Stimulated activated CD4-positive, alpha-beta T cell treated with anti-CD3 and anti-CD28 coated beads, Interleukin-1b, Interleukin-23, amount 100 ng/mL, for 24 hours (primary cell): ENCODE measurements at regions not wholly inside any gene's neighbourhood (a gene's known extent, or its start where the extent isn't known, plus 50 kb on each side); places are given as distances from the start of the nearest gene placed in this dataset.

Source experiments
- DNase-seq, 4 experiments: peaks; one replicate each; pipeline ENCODE4 v3.0.0-alpha.2; 2020; ENCODE audit warnings: low read depth in 4 of 4, low spot score in 1 of 4

DNA sequence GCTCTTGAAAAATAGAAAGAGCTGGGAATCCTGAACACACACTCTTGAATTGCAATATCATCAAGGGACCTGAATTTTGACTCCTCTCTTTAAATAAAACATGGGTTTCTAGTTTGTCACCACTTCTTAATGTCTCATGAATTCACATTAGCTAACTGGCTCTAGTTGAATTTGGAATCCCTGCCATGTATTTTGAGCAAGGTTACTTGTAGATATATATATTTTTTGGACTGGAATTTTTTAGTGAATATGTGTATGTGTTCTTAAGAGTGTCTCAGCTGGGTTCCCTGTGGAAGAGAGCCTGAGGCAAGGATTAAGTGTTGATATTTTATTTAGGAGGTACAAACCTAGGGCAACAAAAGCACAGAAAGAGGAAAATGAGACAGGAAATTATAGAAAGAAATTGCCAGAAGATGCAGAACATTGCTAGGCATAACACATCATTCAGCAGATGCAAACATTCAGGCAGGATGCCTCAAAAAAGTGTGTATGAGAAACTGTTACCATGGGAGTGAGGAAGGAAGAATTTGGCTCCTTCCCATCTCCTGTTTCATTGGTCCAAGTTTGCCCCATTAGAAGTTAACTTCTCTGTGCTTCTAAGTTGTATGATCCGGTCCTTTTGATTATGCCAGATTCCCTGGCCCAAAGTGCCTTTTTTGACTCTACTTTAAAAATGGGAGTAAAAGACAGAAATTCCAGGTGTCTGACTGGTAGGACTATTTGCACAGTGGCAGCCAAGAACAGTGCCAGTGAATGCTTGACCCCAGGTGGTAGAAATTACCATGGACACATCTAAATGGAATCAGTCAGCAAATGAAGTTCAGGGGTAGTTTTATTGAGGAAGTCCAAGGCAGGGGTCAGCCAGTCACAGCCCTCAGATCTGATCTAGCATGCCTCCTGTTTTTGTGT, 253.7 kb upstream of the TGFBR2 start:
- DNase-seq, result no peak

DNA sequence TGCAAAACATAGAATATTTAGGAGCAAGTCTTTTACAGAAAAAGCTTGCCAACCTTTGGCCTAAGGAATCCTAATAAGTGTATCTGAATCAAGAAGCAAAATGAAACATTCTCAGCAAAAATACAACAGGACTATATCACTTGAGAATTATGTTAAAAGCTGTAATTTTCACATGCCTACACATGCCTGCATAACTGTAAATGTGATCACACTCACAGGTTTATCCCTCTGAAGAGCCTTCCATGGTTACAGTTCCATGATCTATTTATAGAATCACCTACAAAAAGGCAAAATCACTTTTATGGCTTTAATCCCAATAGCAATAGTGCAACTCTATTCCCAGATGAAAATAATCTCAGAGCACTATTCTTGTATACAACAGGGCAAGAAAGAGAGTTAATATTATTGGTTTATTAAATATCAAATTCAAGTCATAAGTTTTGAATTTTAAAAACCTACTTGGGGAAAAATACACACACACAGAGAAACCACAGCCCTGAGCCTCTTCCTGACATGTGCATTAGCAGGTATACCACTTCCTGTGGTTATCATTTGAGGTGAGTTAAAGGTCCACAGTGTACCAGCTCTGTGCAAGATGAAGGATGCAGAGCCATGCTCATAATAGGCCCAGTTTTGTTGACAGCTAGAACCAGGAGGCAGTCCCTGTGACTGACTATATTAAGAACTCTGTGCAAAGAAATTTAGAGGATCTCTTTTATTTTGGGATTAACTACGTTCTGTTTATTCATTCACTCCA, 252.5 kb upstream of the TGFBR2 start:
- DNase-seq, result peak in 1 of 4 experiments; percentile 10

GRCh38 chr3:30354513-30354912, 251.9 kb upstream of the TGFBR2 start:
- DNase-seq, result no peak

GRCh38 chr3:30354972-30355371, 251.4 kb upstream of the TGFBR2 start:
- DNase-seq, result no peak

DNA sequence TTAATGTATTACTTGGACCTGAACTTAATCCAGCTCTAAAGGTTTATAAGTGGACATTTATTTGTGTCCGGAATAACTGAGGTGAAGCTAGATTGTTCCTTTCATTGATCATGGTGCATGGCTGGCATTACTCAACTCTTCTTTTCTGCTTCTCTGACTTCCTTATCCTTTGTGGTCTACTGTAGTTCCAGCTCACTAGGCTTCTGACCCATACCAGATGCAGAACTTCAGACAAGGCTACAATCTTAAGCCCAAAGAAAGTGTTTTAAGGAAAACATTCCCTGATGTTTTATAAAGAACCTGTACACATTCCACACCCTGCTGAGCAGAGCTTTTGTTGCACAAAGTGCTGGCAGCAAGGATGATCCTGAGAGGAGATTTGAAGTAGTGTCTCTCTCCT, 250.8 kb upstream of the TGFBR2 start:
- DNase-seq, result no peak

DNA sequence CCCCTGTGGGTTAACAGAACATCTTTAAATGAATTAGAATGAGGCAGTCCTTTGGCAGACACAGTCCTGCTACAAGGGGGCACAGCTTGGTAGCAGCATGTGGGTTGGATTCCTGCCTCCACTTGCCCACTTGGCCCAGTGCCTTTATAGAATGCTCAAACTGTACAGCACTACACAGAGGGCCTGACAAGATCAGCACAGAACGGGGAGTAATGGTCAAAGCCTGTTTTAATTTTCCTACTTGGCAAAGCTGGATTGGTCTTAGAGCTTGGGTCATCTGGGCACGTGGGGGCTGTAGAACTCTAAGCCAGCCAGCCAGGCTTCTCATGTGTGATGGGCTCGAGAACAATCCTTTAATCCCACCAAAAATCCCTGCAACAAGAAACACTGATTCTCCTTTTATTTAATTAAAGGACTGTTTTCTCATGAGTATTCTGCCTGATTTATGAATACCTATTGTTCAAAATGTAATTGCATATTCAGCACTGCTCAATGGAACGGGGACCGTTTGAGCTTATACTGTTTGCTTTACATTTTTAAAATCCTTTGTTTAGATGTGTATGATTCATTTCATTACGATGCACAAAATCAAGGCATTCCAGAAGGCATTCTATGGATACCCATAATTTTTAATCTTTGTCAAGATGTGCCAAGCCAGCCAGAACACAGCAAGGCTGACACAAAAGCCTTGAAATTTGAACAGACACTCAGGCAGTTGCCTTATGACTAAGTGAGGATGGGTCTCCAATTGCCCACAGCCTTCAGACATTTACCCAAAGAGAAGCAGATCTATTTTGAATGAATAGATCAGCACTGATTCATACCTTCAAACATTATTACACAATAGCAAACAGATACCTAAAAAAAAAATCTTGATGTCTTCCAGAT, 249.3 kb upstream of the TGFBR2 start:
- no peak for DNase-seq

DNA sequence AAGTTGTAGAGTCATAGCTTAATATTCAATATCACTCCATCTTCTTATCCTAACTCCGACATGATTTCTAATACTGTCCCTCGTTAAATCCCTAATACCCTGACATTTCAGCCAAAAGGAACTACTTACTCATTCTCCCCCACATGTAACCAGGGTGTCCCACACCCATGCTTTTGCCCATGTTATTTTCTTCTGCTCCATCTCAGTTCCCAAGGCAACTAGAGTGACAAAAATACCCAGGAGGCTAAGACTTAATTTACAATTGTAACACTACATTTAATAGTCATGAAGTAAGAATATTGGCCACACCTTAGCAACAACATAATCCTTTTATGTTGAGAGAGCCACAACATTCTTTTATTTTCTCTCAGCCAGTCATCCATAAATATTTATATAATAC, 248.5 kb upstream of the TGFBR2 start:
- no peak for DNase-seq

DNA sequence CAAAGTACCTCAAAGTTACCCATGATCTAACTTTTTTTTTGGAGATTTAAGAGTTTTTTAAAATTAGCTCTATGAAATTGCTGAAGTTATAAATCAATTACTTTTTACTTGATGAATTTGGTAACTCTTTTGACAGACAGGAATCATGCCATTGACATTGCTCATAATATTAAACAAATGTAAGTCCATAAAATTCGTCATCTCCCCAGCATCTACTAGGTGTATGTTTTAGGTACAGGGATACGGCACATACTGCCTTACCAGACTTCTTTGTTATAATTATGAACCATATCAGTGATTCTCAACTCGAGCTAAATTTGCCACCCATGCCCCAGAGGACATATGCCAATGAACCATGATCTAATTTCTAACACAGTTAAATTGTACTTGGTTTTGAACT, 247.5 kb upstream of the TGFBR2 start:
- no peak for DNase-seq

DNA sequence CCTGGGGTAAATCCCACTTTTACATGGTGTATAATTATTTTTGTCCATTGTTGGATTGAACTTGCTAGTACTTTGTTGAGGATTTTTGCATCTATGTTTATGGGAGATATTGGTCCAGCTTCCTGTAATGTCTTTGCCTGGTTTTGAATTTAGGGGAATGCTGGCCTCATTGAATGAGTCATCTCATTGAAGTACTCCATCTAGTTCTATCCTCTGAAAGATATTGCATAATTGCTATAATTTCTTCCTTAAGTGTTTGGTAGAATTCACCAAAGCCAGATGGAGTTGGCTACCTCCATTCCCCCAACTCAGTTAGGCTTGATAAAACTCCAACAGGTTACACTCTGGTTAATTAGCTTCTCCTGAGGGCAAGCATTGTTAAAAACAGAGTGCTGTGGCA, 237.4 kb upstream of the TGFBR2 start:
- no peak for DNase-seq

DNA sequence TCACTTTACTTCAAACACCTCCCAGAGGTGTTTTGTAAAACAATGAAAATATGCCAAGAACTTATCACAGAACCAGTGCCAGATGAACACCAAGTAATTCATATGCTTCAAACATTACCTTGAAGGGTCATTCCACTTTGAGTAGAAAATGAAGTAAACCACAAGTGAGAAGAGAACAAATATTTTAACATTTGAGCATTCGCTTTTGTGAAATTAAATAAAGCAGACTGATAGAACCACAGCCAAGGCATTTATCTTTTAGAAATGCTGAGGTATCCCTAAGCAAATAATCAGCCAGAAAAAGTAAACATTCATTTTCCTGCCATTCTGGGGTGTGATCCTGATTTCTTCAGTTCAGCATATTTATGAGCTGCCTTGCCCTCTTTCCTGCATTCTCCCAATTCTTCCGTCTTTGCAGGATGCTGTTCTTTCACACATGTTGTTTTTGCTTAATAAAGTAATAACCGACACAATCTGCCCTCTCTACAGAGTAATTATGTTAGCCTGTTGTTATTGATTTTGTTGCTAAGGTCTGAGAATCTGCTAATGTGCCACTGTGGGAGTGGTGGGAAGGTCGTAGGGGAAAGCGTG, 235.6 kb upstream of the TGFBR2 start:
- DNase-seq, result no peak

- no peak for DNase-seq
Observed at GRCh38 chr3:30372837-30373236, 233.6 kb upstream of the TGFBR2 start.

DNA sequence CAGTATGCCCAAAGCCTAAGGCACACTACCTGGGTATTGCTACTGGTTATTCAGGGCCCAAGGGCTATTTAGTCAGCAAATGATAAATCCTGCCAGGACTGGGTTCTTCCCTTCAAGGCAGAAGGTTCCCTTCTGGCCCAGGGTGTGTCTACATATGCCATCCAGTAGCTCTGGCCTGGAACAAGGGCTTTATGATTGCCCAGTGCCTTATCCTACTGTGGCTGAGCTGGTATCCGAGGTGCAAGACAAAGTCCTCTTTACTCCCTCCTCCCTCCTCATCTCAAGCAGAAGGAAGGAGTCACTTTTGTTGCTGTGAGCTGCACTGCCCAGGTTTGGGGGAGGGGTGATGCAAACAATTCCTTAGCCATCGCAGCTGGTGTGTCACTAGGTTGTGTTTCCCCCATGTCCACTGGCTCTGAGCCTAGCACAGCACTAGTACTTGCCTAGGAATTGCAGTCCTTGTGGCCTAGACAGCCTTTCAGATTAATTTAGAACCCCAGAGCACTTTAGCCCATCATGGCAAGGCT, 221.8 kb upstream of the TGFBR2 start:
- DNase-seq, result no peak

- no peak for DNase-seq
Observed at GRCh38 chr3:30393079-30393478, 213.3 kb upstream of the TGFBR2 start.

- no peak for DNase-seq
Observed at GRCh38 chr3:30397030-30397429, 209.4 kb upstream of the TGFBR2 start.

GRCh38 chr3:30399394-30400181, 206.8 kb upstream of the TGFBR2 start:
- no peak for DNase-seq

DNA sequence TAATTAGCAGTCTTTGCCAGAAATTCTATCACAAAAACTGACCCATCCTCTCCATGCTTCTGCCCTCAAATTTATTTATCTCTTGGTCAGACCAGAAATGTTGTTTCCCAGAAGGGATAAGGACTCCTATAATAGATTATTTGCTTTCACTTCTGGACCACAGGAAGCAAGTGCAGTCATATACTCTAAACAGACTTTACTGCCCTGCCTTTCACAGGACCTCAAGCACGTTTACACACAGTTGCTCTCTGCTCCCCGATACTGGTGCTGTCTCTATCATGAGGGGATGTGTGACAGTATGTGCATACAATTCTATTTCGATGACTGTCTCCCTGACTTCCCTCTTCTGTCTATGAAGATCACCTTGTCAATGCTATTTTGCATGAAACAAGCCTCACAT, 205.5 kb upstream of the TGFBR2 start:
- DNase-seq, result no peak

GRCh38 chr3:30401971-30402370, 204.4 kb upstream of the TGFBR2 start:
- DNase-seq, result no peak

GRCh38 chr3:30407651-30408050, 198.8 kb upstream of the TGFBR2 start:
- DNase-seq, result no peak

DNA sequence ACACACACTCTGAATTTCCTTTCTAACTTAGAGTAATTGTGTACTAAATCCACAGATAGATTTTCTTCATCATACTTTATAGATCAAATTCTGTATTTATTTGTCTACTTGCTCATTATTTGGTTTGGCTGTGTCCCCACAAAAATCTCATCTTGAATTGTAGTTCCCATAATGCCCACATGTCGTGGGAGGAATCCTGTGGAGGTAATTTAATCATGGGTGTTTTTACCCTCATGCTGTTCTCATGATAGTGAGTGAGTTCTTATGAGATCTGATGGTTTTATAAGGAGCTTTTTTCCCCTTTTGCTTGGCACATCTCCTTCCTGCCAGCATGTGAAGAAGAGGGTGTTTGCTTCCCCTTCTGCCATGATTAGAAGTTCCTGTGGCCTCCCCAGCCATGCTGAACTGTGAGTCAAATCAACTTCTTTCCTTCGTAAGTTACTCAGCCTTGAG, 198.3 kb upstream of the TGFBR2 start:
- DNase-seq, result no peak

GRCh38 chr3:30418443-30418842, 188.0 kb upstream of the TGFBR2 start:
- DNase-seq, result no peak
